ENCODE measurements at regions not wholly inside any gene's neighbourhood (a gene's known extent, or its start where the extent isn't known, plus 50 kb on each side); places are given as distances from the start of the nearest gene placed in this dataset.

GRCh38 chrX:126395909-126396308 is 156.7 kb downstream of the DCAF12L1 start:
- DNase-seq (no peak), ATAC-seq (no peak)
- no peak for TF ChIP-seq CTCF (IDR thresholded peaks at IDR 0.05)
- no peaks in the 10 kb centered on the region for H3K36me3 ChIP-seq
- H3K9me3 ChIP-seq, result no peaks in the 10 kb centered on the region
- H3K27ac ChIP-seq, result no peak overlapping the region
- intact Hi-C loops (cut with DNase I), result no loop called here
- no peaks in the 10 kb centered on the region for H3K4me1 ChIP-seq
- H3K27me3 ChIP-seq, result no peaks in the 10 kb centered on the region
- H3K4me3 ChIP-seq, result no peak overlapping the region

- TF ChIP-seq CTCF (IDR thresholded peaks at IDR 0.05), result no peak
- H3K27me3 ChIP-seq, result no peaks in the 10 kb centered on the region
- H3K4me3 ChIP-seq, result no peak overlapping the region
- intact Hi-C loops (cut with DNase I), result no loop called here
- no peaks in the 10 kb centered on the region for H3K9me3 ChIP-seq
- no peaks in the 10 kb centered on the region for H3K4me1 ChIP-seq
- ATAC-seq (no peak), DNase-seq (no peak)
- H3K36me3 ChIP-seq, result no peaks in the 10 kb centered on the region
- no peak overlapping the region for H3K27ac ChIP-seq
Measured at GRCh38 chrX:126394681-126395080, 157.9 kb downstream of the DCAF12L1 start.

- H3K9me3 ChIP-seq, result no peaks in the 10 kb centered on the region
- intact Hi-C loops (cut with DNase I), result no loop called here
- no peak for TF ChIP-seq CTCF (IDR thresholded peaks at IDR 0.05)
- DNase-seq, result no peak
- no peak overlapping the region for H3K4me3 ChIP-seq
- H3K36me3 ChIP-seq, result no peaks in the 10 kb centered on the region
- no peak overlapping the region for H3K27ac ChIP-seq
- no peaks in the 10 kb centered on the region for H3K4me1 ChIP-seq
- ATAC-seq, result no peak
- no peaks in the 10 kb centered on the region for H3K27me3 ChIP-seq
Measured at GRCh38 chrX:126393284-126393683, 159.3 kb downstream of the DCAF12L1 start.

GRCh38 chrX:126376465-126376864 is 176.1 kb downstream of the DCAF12L1 start:
- no peaks in the 10 kb centered on the region for H3K36me3 ChIP-seq
- intact Hi-C loops (cut with DNase I), result no loop called here
- DNase-seq (no peak), ATAC-seq (no peak)
- no peak for TF ChIP-seq CTCF (IDR thresholded peaks at IDR 0.05)
- no peak overlapping the region for H3K27ac ChIP-seq
- H3K9me3 ChIP-seq, result no peaks in the 10 kb centered on the region
- H3K4me1 ChIP-seq, result no peaks in the 10 kb centered on the region
- no peaks in the 10 kb centered on the region for H3K27me3 ChIP-seq
- no peak overlapping the region for H3K4me3 ChIP-seq

GRCh38 chrX:126342859-126343258 is 176.8 kb upstream of the DCAF12L2 start:
- Histone ChIP-seq H3K4me3 (no peak overlapping the region), H3K36me3 (no peaks in the 10 kb centered on the region), H3K9me3 (no peaks in the 10 kb centered on the region), H3K27me3 (no peaks in the 10 kb centered on the region), H3K4me1 (no peaks in the 10 kb centered on the region), H3K27ac (no peak overlapping the region)
- no peak for ATAC-seq
- no peak for TF ChIP-seq CTCF (IDR thresholded peaks at IDR 0.05)
- intact Hi-C loops (cut with DNase I), result no loop called here
- DNase-seq, result no peak

Measured in left lung (tissue), 4 donors.